Fibroblast of skin of left biceps (primary cell): ENCODE measurements at regions not wholly inside any gene's neighbourhood (a gene's known extent, or its start where the extent isn't known, plus 50 kb on each side); places are given as distances from the start of the nearest gene placed in this dataset.
A peak's percentile ranks its signal among the peaks of the same experiment; 100 is the strongest.
"Not testable (repeated sequence)": the region's sequence is repeated elsewhere in the genome, so short reads cannot be mapped to it uniquely, and the experiment has no call there.

Experiments
- DNase-seq, 2 experiments: peaks; one replicate each; pipeline ENCODE4 v3.0.0-alpha.2; 2013; ENCODE audit warnings: low read depth in 2 of 2

DNA sequence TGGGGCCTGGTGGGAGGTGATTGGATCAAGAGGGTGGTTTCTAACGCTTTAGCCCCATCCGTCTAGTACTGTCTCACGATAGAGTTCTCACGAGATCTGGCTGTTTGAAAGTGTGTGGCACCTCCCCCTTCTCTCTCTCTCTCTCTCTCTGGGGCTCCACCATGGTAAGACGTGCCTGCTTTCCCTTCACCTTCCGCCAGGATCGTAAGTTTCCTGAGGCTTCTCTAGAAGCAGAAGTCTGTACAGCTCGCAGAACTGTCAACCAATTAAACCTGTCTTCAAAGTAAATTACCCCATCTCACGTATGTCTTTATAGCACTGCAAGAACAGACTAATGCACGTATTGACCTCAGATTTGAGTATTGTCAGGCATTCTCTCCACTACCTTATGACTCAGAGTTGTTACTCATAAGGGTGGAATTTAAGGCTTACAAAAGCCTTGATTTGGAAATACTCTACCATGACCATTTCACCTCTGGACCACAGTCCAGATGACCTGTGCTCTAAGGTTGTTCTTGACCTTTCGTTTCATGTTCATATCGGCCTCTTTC, 99.5 kb upstream of the AGAP1 start:
- peak in 1 of 2 experiments; percentile 24 for DNase-seq

DNA sequence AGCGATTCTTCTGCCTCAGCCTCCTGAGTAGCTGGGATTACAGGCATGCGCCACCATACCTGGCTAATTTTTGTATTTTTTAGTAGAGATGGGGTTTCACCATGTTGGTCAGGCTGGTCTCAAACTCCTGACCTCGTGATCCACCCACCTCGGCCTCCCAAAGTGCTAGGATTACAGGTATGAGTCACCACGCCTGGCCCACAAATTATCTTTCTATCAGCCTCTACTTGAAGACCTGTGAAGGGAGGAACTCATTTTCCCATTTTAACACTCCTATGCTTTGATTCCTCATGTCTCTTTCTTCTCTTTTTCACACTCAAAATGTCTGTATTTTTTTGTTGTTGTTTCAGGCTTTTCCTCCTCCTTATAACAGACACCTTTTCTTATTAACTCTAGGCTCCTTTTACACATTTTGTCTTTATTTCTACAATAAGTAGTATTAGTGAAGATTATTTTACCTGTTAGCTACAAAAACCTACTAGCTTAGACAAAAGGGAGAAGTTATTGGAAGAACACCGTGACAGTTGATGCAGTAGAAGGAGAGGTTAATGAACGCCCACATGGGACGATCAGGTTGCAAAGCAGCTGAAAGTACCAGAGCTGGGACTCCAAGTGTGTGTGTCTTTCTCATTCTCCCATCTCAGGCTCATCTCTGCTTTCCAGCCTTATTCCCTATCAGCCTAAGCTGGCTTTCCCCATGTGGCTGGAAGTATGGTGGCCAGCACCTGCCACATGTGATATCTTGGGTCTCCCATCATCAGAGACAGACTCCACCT, 97.6 kb upstream of the AGAP1 start:
- no peak for DNase-seq

GRCh38 chr2:235398321-235398720, 95.5 kb upstream of the AGAP1 start:
- DNase-seq = no peak

DNA sequence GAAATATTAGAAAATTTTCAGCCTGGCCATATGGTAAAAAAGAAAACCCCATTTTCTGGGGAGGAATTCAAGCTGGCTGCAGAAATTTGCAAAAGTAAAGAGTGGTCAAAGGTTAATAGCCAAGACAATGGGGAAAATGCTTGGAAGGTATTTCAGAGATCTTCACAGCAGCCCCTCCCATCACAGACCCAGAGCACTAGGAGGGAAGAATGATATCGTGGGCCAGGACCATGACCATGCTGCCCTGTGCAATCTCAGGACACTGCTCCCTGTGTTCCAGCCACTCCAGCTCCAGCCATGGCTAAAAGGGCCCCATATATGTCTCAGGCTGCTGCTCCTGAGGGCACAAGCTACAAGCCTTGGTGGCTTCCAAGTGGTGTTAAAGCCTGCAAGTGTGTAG, 93.9 kb upstream of the AGAP1 start:
- no peak for DNase-seq

DNA sequence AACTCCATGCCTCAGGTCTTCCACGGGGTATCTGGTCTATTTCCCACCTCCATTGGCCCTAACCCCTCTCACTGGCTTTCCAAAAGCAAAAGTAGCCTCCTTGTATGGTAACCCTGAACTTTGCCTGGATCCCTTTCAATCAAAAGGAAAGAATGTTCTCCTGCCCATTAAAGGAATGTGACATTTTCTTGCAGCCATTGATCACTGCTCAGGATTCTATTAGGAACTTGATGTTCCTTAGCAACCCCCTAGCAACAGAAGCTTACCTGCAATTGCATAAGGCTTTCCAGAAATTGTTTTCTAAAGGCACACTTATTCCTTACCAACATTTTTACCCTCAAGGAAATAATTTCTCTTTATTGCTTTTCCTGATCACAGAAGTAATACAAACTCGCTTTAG, 91.4 kb upstream of the AGAP1 start:
- no peak for DNase-seq

- no peak for DNase-seq
These were observed 88.1 kb upstream of the AGAP1 start for GRCh38 chr2:235405612-235406361.

DNA sequence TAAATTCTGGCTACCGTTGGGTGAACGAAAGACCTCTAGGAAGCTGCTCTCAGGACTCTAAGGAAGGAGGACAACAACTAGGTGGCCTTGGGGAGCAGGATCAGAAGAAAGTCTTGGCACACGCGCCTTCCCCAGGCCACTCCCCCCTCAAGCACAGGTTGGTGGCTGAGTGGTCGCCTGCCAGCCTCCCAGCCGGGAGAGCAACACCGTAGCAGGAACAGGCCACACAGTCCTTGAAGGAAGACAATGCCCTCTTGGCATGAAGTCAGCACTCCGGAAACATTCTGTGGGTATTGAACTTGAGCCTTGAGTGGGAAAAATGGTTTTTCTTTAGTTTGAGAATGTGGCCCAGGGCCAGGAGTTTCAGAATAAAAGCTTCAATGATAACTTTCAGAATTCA, 87.4 kb upstream of the AGAP1 start:
- DNase-seq = no peak

GRCh38 chr2:235411905-235412485, 81.8 kb upstream of the AGAP1 start:
- no peak for DNase-seq

DNA sequence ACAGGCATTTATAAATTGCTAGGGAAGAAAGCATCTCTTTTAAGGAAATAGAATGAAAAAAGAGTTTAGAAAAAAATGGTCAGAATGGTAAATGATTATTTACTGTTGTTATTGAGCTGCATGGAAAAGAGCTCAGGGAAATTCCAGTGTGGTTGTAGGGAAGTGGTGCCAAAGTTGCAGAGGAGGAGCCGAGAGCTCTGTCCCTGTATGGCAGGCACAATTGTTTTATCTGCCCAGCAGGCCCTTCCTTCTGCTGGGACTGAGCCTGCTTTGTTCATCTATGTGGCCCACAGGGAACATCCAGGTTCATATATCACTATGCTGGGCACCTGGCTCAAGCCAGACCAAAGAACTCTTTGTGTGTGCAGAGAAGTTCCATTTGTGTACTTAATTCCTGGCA, 80.8 kb upstream of the AGAP1 start:
- no peak for DNase-seq

GRCh38 chr2:235414422-235414821, 79.4 kb upstream of the AGAP1 start:
- no peak for DNase-seq

GRCh38 chr2:235416858-235417499, 76.9 kb upstream of the AGAP1 start:
- no peak for DNase-seq

DNA sequence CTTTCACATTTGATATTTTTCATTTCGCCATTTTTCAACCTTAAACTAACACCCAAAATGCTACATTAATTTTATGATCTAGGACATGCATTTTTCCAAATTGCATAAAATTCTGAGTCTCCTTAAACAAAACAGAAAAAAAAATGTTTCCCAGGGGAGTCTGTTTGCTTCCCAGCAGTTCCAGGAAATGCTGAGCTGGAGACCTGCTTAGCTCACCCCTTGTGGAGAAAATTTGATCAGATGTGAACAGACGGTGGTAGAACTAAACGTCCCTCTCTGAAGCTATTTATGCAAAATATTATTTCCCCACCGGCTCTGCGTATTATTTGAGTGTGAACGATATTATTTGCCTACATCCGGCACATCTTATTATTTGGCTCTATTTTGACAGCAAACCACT, 74.9 kb upstream of the AGAP1 start:
- DNase-seq = no peak

- DNase-seq = no peak
These were observed 73.8 kb upstream of the AGAP1 start for GRCh38 chr2:235419996-235420395.

DNA sequence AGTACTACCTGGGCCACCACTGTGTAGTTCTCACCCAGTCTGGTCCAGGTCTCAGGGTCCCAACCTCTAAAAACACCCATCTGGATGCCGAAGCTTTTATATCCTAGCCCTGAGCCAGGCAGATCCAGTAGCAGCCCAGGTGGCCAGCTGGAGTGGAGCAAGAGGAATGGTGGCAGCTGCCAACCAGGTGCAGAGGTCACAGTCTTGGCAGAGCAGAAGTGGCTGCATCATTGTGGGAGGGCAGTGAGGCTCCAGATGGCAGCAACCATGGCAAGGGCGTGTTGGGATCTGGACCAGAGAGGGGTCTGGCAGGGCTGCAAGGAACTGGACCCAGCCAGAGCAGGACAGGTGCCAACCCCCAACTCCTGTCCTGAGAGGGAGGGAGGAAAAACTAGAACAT, 72.2 kb upstream of the AGAP1 start:
- no peak for DNase-seq

DNA sequence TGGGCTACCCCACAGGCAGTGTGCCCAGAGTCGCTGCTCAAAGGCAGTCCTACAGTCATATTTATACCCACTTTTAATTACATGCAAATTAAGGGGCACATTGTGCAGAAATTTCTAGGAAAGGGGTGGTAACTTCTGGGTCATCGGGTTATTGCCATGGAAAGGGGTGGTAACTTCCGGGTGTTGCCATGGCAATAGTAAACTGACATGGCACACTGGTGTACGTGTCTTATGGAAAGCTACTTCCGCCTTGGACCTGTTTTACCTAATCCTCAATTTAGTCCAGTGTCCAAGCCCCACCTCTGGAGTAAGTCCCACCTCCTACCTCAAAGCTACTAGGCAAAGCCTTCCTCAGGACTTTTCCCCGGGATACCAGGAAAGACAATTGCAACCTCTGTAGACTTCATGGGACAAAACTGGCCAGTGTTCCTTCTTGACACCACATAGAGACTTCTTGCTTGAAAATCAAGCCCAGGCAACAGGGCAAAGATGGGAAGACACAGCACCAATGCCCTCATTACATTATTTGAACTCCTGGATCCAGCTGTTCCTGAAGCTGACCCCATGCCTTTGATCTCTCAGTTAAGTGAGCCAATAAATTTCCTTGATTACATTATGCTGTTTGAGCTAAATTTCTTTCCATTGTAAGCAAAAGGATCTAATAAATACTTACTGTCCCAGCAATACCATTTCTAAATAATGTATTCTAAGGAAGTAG, 63.3 kb upstream of the AGAP1 start:
- DNase-seq = no peak

GRCh38 chr2:235432741-235433520, 60.9 kb upstream of the AGAP1 start:
- DNase-seq = no peak

GRCh38 chr2:235433860-235434259, 60.0 kb upstream of the AGAP1 start:
- no peak for DNase-seq

DNA sequence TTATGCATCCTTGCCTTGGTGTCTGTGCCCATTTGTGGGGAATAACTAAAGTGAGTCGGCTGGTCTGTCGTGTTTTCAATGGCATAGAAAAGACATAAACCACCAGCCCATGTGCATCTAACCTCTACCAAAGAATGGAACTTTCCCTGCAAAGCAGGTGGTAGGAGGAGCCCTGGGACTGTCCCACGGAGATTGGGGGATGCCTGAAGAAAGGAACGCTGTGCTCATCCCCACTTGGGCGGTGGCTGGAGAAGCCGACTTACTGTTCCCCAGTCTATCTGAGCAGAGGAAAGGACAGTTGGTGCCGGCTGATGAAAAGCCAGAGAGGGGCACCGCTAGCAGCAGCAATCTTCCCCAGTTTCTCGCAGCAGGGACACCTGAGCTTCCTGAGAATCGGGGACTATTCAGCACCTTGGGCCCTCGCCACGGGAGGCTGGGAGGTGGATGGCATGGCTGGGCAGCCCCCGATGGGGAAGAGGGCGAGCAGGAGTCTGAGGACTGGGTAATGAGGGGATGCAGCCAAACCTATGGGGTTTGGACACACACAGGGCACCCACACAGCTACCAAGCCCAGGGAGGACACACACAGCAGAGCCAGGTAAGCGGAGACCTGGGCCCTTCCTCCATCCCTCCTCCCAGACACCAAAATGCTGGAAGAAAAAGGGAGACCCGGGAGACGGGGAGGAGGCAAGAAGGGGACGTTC, 53.7 kb upstream of the AGAP1 start:
- DNase-seq = no peak

DNA sequence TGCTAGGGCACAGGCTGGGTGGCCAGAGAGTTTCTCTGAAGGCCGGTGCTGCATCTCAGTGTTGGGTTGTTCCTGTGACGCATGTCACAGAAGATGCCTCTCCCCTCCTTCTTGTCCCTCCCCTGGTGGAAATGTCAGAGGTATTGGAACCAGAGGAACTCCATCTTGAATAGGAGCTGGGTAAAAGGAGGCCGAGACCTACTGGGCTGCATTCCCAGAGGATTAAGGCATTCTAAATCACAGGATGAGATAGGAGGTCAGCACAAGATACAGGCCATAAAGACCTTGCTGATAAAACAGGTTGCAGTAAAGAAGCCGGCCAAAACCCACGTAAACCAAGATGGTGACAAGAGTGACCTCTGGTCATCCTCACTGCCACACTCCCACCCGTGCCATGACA, 50.3 kb upstream of the AGAP1 start:
- not testable (repeated sequence) for DNase-seq
